ENCODE measurements at regions not wholly inside any gene's neighbourhood (a gene's known extent, or its start where the extent isn't known, plus 50 kb on each side); places are given as distances from the start of the nearest gene placed in this dataset.

DNA sequence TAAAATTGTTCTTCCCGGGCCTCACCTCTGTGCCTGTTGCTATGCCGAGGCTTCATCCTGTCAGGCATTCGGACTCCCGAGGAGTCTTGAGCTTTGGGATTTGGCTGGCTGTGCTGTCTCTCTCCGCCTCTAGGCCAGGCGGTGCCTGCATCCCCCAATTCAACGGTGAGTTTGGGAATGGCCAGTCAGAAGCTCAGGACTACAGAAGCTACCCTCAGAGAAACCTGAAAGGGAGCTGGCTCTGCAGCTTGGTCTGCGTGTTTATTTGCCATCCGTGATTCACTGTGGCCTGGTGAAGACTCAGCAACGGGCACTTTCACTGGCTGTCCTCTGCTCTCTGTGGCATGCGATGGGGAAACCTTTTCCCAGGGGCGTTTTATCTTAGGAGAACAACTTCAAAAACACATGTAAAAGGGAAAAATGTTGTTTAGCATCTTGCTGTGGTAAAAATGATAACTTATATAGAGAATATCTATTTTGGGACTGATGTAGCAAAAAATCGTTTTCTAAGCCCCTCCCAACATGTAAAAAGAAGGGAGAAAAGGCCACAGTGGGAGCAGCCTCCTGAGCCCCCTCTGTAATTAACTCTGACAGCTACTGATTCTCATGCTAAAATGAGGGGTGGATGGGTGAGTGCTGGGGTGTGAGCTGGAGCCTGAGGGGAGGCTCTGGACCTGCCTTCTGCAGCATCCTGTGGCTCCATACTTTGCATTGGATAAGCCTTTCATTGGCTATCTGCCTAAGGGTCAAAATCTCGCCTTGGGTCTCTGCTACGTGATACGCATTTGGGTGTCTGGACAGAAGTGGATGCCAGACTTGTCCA is 103.4 kb upstream of the KLHL25 start:
- DNase-seq (ENCODE audit: low read depth), result no peak
- TF ChIP-seq, protein P1, sequence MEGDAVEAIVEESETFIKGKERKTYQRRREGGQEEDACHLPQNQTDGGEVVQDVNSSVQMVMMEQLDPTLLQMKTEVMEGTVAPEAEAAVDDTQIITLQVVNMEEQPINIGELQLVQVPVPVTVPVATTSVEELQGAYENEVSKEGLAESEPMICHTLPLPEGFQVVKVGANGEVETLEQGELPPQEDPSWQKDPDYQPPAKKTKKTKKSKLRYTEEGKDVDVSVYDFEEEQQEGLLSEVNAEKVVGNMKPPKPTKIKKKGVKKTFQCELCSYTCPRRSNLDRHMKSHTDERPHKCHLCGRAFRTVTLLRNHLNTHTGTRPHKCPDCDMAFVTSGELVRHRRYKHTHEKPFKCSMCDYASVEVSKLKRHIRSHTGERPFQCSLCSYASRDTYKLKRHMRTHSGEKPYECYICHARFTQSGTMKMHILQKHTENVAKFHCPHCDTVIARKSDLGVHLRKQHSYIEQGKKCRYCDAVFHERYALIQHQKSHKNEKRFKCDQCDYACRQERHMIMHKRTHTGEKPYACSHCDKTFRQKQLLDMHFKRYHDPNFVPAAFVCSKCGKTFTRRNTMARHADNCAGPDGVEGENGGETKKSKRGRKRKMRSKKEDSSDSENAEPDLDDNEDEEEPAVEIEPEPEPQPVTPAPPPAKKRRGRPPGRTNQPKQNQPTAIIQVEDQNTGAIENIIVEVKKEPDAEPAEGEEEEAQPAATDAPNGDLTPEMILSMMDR (conservative IDR thresholded peaks at IDR 0.05; ENCODE audit: low read depth, low read length), result no peak
- no peak overlapping the region for H3K4me3 ChIP-seq (ENCODE audit: low read length)

DNA sequence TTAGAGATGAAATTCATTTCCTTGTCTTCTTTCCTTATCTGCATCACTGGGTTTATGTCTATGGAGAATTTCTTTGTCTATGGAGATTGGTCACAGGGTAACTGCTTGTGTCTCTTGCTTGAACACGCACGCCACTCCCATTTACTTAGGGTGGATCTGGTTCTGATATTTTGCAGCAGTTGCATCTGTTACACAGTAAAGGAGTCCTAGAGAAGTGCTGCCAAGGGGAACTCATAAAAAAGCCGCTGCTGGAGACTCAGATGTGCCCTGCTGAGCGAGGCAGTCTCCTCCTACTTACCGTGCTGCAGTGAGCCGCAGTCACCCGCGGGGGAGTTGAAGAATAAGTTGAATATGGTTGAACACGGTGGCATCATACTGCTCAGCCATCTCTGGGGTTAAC is 105.2 kb upstream of the KLHL25 start:
- TF ChIP-seq, protein P1 (conservative IDR thresholded peaks at IDR 0.05; ENCODE audit: low read depth, low read length), result no peak
- H3K4me3 ChIP-seq (ENCODE audit: low read length), result no peak overlapping the region
- no peak for DNase-seq (ENCODE audit: low read depth)

DNA sequence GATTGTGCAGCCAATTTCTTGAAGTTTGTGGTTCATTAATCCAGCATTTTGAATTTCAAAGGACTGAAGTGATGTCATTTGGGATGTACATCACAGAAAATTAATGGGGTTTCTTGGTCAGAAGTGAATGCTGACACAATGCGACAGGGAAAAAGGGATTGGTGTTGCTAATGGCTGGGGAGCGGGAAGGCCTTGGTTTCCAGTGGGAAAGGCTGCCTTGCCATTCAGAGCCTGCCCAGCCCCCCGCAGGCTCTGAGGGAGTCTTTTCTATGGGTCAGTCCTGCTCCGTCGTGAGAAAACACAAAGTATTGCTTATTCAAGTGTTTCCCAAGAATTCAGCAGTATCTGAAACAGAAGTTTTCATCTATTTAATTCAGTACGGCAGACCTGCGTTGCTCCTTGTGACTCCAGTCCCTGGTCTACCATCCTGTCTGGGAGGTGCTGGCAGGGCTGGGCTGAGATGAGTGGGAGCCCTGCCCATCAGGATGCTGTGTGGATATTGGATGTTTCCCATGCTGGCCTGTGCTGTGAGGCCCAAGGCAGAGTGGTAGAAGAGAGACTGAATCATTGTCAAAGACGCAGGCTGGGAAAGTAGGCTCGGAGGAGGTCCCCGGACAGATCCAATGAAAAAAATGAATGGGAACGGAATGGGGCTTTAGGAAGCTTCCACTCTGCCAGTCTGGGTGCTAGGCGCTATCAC is 111.2 kb upstream of the KLHL25 start:
- H3K4me3 ChIP-seq (ENCODE audit: low read length), result no peak overlapping the region
- TF ChIP-seq, protein P1 (conservative IDR thresholded peaks at IDR 0.05; ENCODE audit: low read depth, low read length), result no peak
- no peak for DNase-seq (ENCODE audit: low read depth)

DNA sequence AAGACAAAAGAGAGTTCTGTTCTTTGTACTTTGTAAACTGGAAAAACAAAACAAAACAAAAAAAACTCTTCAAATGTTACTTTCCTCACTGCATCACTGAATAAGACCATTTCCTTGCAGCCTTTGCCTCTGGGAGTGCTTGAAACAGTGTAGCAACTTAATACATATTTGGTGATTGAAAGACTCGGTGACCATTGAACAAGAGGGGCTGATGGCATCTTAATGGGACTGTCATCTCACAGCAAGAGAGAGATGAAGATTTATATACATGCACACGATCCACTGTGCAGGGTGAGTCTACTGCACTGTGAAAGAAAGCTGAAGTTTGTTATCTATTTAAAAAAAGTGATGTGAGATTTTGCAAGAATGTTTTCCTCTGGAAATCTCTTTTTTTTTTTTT is 111.9 kb upstream of the KLHL25 start:
- TF ChIP-seq, protein P1 (conservative IDR thresholded peaks at IDR 0.05; ENCODE audit: low read depth, low read length), result no peak
- DNase-seq (ENCODE audit: low read depth), result no peak
- H3K4me3 ChIP-seq (ENCODE audit: low read length), result no peak overlapping the region

DNA sequence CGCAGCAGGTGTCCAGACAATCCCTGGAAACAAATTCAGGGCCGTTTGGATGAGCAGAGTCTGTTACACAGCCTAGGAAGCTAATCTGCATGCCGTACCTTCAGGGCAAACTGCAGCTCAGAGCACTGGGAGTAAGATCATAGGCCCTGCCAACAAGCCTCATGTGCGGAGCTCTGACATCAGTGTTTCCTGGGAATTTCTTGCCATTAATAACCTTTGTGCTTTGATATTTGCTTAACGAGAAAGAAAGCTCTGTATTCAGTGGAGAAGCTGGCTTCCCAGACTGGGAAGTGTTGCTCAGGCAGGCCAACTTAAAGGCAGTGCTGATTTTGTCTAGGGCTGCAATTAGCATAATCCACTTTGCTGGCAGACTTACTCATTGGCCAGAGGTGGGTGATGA is 116.1 kb upstream of the KLHL25 start:
- TF ChIP-seq, protein P1 (conservative IDR thresholded peaks at IDR 0.05; ENCODE audit: low read depth, low read length), result no peak
- DNase-seq (ENCODE audit: low read depth), result no peak
- H3K4me3 ChIP-seq (ENCODE audit: low read length), result no peak overlapping the region

DNA sequence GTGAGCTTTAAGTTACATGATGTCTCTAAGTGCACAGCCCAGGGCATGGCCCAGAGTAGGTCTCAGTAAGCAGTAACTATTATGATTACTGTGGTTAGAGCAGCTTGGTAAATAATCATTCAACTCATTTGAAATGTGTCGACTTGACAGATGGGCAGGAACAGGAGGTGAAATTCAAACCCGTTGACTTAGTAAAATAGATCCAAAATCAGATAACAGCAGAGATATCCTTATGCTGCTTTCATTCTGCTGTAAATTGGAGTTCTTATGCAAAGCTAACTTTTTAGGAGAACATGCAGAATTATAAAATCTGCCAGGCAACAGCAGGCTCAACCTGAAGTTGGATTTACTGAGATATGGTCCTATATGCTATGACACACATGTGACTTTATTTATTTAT is 118.7 kb upstream of the KLHL25 start:
- no peak overlapping the region for H3K4me3 ChIP-seq (ENCODE audit: low read length)
- TF ChIP-seq, protein P1 (conservative IDR thresholded peaks at IDR 0.05; ENCODE audit: low read depth, low read length), result no peak
- no peak for DNase-seq (ENCODE audit: low read depth)

DNA sequence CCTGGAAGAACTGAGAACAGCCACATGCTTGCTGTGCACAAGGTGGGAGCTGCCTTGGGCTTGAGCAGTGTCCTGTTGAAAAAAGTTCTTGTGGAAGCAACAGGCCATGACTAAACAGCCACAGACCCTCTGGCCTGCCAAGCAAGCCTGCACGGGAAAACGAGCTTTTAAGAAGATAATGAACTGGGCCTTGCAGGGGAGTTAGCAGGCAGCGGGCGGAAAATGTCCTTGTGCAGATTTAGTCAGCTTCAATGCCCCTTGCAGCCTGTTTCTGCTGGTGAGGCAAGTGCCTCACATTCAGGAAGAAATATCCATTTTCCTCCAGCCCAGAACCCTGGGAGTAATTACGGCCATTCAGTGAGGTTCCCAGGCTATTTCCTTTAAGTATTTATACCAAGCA is 126.2 kb upstream of the KLHL25 start:
- DNase-seq (ENCODE audit: low read depth), result no peak
- no peak overlapping the region for H3K4me3 ChIP-seq (ENCODE audit: low read length)
- TF ChIP-seq, protein P1 (conservative IDR thresholded peaks at IDR 0.05; ENCODE audit: low read depth, low read length), result no peak
